ENCODE measurements at regions not wholly inside any gene's neighbourhood (a gene's known extent, or its start where the extent isn't known, plus 50 kb on each side); places are given as distances from the start of the nearest gene placed in this dataset.
"Not testable (repeated sequence)": the region's sequence is repeated elsewhere in the genome, so short reads cannot be mapped to it uniquely, and the experiment has no call there.

DNA sequence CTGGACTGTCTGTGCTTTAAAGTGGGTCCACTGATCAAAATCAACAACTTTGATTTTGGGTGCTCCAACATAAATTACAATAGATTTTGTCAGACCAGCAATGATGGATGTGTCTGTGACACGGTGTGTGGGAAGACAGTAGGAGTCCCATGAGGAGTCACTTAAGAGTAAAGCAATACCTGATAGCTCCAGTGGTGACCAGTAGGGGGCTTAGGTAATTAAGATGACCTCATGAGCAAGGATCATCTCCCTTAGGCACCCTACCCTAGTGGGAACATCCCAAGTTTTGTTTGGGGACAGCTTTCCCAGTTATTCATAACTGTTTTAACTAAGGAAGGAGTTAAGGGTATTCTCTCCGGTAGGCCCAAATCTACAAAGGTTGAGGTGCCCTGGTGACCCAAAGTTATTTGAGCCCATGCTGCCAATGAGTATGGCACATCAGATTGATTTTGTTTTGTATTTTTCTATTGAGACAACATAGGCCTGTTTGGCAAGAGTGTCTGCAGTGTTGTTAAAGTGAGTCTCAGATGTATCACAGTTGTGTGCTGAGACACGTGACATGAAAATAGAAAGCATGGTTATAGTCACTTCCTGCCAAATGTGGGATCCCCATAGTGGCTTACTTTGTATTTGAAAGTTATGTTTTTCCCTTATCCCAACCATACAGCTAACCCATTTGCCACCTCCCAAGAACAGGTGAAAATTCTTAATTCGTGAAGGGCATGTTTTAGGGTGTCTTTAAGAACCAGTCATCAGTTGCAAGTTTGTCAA is 1337.6 kb upstream of the SLC39A10 start:
- no peak for DNase-seq

DNA sequence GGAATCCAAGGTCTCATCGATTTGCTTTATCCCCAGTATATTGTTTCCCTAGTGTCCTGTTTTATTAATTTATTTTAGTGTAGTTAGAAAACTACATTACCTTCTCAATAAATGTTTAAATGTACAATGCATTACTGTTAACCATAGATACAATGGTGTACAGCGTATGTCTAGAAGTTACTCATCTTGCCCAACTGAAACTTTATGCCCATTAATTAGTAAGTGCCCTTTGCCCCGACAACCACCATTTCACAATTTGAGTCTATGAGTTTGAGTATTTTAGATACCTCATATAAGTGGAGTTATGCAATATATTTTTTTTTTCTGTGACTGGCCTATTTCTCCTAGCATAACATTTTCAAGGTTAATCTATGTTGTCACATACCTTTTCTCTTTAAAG is 1343.0 kb upstream of the SLC39A10 start:
- no peak for DNase-seq

- no peak for DNase-seq
Observed at GRCh38 chr2:194304191-194304590, 1352.8 kb upstream of the SLC39A10 start.

GRCh38 chr2:194301946-194302345 is 1355.1 kb upstream of the SLC39A10 start:
- no peak for DNase-seq

DNA sequence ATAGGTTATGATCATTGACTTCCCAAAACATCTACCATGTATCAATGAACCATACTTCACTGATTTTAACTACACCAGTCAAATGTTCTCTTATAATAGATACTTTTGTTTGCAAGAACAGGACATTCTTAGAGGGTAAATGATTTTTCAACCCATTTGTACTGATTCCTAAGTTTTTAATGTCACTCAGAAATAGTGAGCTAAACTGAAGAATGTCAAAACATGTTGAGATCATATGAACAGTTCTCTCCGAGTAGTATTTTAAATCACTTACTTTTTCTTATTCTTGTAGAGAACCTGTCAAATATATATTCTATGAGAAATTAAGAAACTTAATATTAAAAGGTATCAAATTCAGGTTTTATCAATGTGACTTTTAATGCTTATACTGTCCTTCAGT is 1362.9 kb upstream of the SLC39A10 start:
- no peak for DNase-seq

DNA sequence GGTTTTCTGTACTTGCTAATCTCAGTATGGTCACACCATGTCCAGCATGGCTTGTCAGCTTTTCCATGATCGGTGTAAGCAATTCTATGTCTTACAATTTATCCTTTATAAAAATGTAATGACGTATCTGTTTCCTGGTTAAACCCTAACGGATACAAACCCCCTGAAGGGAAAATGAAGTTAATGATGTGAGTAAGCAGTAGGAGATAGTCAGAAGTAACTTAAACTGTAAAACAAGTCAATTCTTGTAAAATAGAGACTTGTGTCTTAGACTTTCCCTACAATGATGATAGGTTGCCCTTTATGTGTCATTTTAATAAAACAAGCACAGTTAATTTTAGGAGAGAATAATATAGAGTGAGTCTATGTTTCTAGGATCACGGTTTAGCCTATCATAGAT is 1365.9 kb upstream of the SLC39A10 start:
- no peak for DNase-seq

DNA sequence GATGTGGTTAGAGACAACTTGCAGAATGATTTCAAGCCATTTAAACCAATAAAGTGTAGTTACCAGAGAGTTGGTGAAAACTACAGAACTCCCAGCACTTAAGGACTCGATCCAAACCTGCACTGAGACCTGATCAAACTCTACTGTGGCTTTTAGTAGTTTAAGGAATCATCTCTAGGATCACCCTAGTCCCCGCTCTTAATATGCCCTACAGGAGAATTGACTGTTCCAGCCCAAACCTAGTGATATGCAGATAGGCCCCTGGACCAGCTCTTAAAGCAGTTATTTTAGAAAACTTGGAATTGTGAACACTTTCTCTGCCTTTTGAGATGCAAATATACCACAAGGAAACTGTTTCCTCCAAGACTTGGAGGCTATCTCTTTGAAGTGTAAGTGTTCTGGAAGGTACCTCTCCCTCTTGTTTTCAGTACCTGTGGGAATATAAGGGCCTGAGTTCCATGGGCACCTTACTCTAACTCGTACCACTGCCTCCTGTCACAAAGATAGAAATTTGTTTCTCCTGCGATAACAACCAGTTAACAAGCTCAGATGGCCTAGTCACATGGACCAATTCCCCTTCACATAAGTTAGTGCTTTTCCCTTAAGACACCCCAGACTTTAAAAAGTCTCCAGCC is 1367.2 kb upstream of the SLC39A10 start:
- DNase-seq, result no peak

DNA sequence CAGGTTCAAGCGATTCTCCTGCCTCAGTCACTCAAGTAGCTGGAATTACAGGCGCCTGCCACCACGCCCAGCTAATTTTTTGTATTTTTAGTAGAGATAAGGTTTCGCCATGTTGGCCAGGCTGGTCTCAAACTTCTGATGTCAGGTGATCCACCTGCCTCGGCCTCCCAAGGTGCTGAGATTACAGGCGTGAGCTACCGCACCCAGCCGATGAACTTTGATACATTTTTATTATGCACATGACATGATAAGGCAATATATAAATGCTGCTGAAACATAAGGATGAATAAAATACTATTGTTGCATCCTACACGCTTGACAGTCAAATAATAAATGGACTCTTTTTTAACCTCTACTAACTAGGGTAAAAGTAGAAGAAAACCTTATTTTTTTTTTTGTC is 1380.4 kb upstream of the SLC39A10 start:
- DNase-seq, result not testable (repeated sequence)

GRCh38 chr2:194271293-194271961 is 1385.6 kb upstream of the SLC39A10 start:
- no peak for DNase-seq

GRCh38 chr2:194270648-194271047 is 1386.4 kb upstream of the SLC39A10 start:
- DNase-seq, result no peak

- no peak for DNase-seq
Observed at GRCh38 chr2:194264586-194264985, 1392.4 kb upstream of the SLC39A10 start.

GRCh38 chr2:194260185-194260584 is 1396.8 kb upstream of the SLC39A10 start:
- DNase-seq, result no peak

GRCh38 chr2:194257095-194257494 is 1399.9 kb upstream of the SLC39A10 start:
- DNase-seq, result no peak

DNA sequence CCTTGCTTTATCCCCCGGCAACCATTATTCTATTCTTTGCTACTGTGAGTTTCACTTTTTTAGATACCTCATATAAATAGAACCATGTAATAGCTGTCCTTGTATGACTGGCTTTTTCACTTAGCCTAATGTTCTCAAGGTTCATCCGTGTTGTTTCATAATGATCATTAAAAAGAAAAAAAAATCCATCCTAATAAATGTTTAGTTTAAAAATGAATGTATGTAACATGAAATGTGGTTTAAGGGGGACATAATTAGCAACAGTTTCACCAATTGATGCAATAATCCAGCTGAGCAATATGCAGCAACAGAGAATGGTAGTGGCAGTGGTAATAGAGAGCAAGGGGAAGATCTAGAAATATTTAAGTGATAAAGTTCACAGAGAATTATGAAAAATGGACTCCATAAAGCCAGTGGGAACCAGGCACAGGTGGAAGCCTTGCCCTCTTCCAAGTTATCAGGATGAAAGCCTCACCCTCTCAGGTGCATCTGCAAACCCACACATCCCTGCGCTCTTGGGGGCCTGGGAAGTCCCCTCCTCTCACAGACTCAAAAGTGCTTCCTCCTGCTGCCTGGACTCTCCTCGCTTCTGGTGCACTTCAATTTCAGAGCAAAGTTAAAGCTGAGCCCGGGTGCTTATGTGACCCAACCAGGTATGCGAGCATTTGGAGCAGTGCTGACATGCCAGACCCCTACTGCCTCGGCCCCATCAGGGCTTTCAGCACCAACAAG is 1403.3 kb upstream of the SLC39A10 start:
- DNase-seq, result no peak

GRCh38 chr2:194252127-194252526 is 1404.9 kb upstream of the SLC39A10 start:
- no peak for DNase-seq

DNA sequence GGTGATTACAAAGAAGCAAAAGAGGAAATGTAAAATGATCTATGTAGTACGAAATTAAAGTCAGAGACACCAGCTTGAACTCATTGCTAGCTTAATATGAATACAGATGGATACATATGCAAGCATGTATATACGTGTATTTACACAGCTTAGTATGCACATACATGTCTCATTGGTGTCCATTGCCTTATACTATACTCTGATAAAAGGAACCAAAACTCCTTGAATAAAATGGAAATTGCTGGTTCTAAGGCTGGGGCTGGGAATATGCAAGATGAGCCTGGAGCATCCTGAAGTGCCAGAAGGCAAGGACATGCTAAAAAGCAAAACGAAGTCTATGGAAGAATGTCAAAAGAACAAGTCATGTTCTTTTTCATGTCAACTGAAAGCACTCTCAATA is 1424.4 kb upstream of the SLC39A10 start:
- DNase-seq, result no peak

DNA sequence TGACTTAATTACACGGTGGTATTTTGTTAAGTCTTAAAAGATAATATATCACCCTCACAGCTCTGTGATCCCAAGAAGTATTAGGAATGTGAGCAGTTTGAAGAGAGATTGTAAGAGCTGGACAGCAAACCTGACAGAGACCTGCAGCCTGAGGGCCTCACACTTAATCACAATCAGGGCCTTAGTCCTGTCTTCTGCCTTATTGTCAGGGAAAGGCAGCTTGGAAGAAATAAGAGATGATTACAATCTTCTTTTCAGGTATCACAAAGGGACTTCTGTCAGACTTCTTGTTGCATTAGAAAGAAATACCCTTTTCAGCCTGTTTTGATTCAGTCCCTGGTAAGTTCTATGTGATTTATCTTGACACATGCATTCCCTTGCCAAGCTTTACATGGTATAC is 1433.8 kb upstream of the SLC39A10 start:
- no peak for DNase-seq

DNA sequence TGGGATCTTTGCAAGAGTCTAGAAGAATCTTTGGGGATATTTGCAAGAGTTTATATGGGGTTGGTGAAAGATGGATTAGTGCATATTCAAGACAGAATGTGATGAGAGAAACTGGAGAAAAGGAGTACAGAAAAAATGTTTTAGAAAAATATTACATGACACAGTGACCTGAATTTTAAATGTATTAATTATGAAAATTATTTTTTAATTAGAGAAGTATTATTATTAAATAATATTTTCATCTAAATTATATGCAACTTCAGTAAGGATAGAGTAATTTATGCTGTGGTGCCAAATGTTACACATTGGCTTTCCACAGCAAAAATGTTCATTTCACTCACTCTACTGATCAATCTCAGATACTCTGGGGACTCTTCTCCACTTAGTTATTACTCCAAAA is 1442.8 kb upstream of the SLC39A10 start:
- DNase-seq, result no peak

GRCh38 chr2:194205568-194206227 is 1451.3 kb upstream of the SLC39A10 start:
- no peak for DNase-seq

DNA sequence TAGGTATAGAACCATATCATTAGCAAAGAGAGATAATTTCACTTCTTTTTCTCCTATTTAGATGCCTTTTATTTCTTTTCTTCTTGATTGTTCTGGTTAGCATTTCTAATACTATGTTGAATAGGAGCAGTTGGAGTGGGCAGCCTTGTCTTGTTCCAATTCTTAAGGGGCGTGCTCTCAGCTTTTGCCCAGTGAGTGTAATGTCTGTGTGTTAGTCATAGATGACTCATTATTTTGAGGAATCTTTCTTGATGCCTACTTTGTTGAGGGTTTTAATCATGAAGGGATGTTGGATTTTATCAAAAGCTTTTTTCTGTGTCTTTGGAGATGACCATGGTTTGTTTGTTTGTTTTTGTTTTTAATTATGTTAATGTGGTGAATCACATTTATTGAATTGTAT is 1453.1 kb upstream of the SLC39A10 start:
- DNase-seq, result no peak

GRCh38 chr2:194182888-194183287 is 1474.1 kb upstream of the SLC39A10 start:
- DNase-seq, result no peak

- no peak for DNase-seq
Observed at GRCh38 chr2:194176134-194176533, 1480.9 kb upstream of the SLC39A10 start.

DNA sequence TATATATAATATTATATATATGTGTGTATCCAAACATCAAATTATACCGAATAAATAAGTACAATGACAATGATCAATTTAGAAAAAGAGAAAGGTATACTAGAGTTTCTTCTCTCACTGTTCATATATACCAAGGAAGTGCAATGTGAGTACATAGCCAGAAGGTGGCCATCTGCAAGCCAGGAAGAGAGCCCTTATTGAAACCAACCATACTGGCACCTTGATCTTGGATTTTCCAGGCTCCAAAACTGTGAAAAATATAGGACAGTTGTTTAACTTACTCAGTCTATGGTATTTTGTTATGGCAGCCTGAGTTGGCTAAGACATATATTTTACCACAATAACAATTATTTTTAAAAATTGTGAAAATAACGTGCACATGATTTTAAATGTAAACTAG is 1490.2 kb upstream of the SLC39A10 start:
- no peak for DNase-seq

Measured in activated naive CD4-positive, alpha-beta T cell treated with Interleukin-2 at 50 U/mL for 16 hours (primary cell).